Fibroblast of lung (primary cell): ENCODE measurements at regions not wholly inside any gene's neighbourhood (a gene's known extent, or its start where the extent isn't known, plus 50 kb on each side); places are given as distances from the start of the nearest gene placed in this dataset.

ENCODE experiments used
- DNase-seq, 2 donors: peaks; one replicate each; pipeline versions ENCODE4 v3.0.0 to v3.0.0-alpha.2; 2010; ENCODE audit warnings: low read depth in 2 of 2
- H2AFZ ChIP-seq: 2 replicates; pipeline ENCODE4 v1.5.1; 2012; ENCODE audit warnings: low read length, control low read depth, inconsistent platforms
- H3K27ac ChIP-seq: 2 replicates; pipeline ENCODE4 v1.5.1; 2011; ENCODE audit warnings: low read length, control low read depth; ENCODE audit not compliant: insufficient read depth
- H3K27me3 ChIP-seq: 2 replicates; pipeline ENCODE4 v1.5.1; 2011; ENCODE audit warnings: mild to moderate bottlenecking, low read length; ENCODE audit not compliant: control insufficient read depth, insufficient read depth
- H3K36me3 ChIP-seq: 2 replicates; pipeline ENCODE4 v1.5.1; 2011; ENCODE audit warnings: low read length; ENCODE audit not compliant: control insufficient read depth, insufficient read depth
- H3K4me1 ChIP-seq: 2 replicates; pipeline ENCODE4 v1.5.1; 2011; ENCODE audit warnings: low read length; ENCODE audit not compliant: control insufficient read depth, insufficient read depth; ENCODE audit errors: extremely low read depth
- H3K4me2 ChIP-seq: 2 replicates; pipeline ENCODE4 v1.5.1; 2011; ENCODE audit warnings: low read length, control low read depth; ENCODE audit not compliant: insufficient read depth; ENCODE audit errors: extremely low read depth
- H3K4me3 ChIP-seq, 4 experiments: fragments of 200-600 bp in 1 of 4; sonication (generic) in 1 of 4; replicated peaks in 1 of 4; 2 replicates each; pipeline ENCODE4 v1.5.1; 2011 to 2016; ENCODE audit warnings: low read length in 4 of 4, low read depth in 3 of 4, mild to moderate bottlenecking in 3 of 4, control low read depth in 2 of 4, inconsistent platforms in 1 of 4, mixed read lengths in 1 of 4; ENCODE audit not compliant: insufficient read depth in 1 of 4; ENCODE audit errors: control extremely low read depth in 1 of 4
- H3K79me2 ChIP-seq: 2 replicates; pipeline ENCODE4 v1.5.1; 2012; ENCODE audit warnings: mild to moderate bottlenecking, low read length, inconsistent platforms; ENCODE audit not compliant: control insufficient read depth, insufficient read depth
- H3K9ac ChIP-seq: 2 replicates; pipeline ENCODE4 v1.5.1; 2011; ENCODE audit warnings: mild to moderate bottlenecking, low read length, control low read depth; ENCODE audit not compliant: insufficient read depth
- H3K9me3 ChIP-seq: 2 replicates; pipeline ENCODE4 v1.5.1; 2012; ENCODE audit warnings: low read depth, low read length; ENCODE audit not compliant: control insufficient read depth, insufficient read depth
- H4K20me1 ChIP-seq: 2 replicates; pipeline ENCODE4 v1.5.1; 2011; ENCODE audit warnings: low read length; ENCODE audit not compliant: control insufficient read depth, insufficient read depth; ENCODE audit errors: extremely low read depth
- CTCF ChIP-seq, 2 donors: IDR thresholded peaks in 1 of 2; conservative IDR thresholded peaks in 1 of 2; 1 replicate in 1 of 2; 2 replicates in 1 of 2; pipeline ENCODE4 v1.5.1; 2011 to 2012; ENCODE audit warnings: low read length in 2 of 2, control low read depth in 1 of 2, inconsistent platforms in 1 of 2, low read depth in 1 of 2, mild to moderate bottlenecking in 1 of 2
- EZH2 ChIP-seq: IDR thresholded peaks from 2 replicates; pipeline ENCODE4 v1.5.1; 2012; ENCODE audit warnings: low read length, control low read depth, mild to moderate bottlenecking; ENCODE audit errors: missing control alignments

GRCh38 chr1:208603721-208604120 is 359.5 kb upstream of the PLXNA2 start:
- Histone ChIP-seq H3K27ac (no peak overlapping the region), H3K9ac (no peak overlapping the region), H3K4me3 (no peak overlapping the region), H2AFZ (no peak overlapping the region), H3K4me2 (no peak overlapping the region), H4K20me1 (no peaks in the 10 kb centered on the region), H3K36me3 (no peaks in the 10 kb centered on the region), H3K27me3 (no peaks in the 10 kb centered on the region), H3K4me1 (no peaks in the 10 kb centered on the region), H3K79me2 (no peaks in the 10 kb centered on the region), H3K9me3 (no peaks in the 10 kb centered on the region)
- no peak for DNase-seq
- no peak for TF ChIP-seq CTCF (conservative IDR thresholded peaks at IDR 0.05 in 1 of 2, IDR thresholded peaks at IDR 0.05 in 1 of 2; ENCODE audit: low read depth in 1 of 2, low read length in 2 of 2)
- no peak for TF ChIP-seq EZH2

- DNase-seq = peak in 1 of 2 donors; percentile 26
- no peaks in the 10 kb centered on the region for H3K27me3 ChIP-seq
- H3K27ac ChIP-seq = no peak overlapping the region
Observed at GRCh38 chr1:208604295-208604694, 360.1 kb upstream of the PLXNA2 start.

GRCh38 chr1:208606959-208607358 is 362.8 kb upstream of the PLXNA2 start:
- H3K27ac ChIP-seq = no peak overlapping the region
- TF ChIP-seq EZH2 (no peak), CTCF (conservative IDR thresholded peaks at IDR 0.05 in 1 of 2, IDR thresholded peaks at IDR 0.05 in 1 of 2; ENCODE audit: low read depth in 1 of 2, low read length in 2 of 2) (no peak)
- H3K9ac ChIP-seq = no peak overlapping the region
- H3K4me2 ChIP-seq = no peak overlapping the region
- no peak for DNase-seq
- no peak overlapping the region for H3K4me3 ChIP-seq
- no peaks in the 10 kb centered on the region for H3K4me1 ChIP-seq
- H3K27me3 ChIP-seq = no peaks in the 10 kb centered on the region
- H3K79me2 ChIP-seq = no peaks in the 10 kb centered on the region
- H3K9me3 ChIP-seq = no peaks in the 10 kb centered on the region
- H2AFZ ChIP-seq = no peak overlapping the region
- no peaks in the 10 kb centered on the region for H4K20me1 ChIP-seq
- no peaks in the 10 kb centered on the region for H3K36me3 ChIP-seq

More at GRCh38 chr1:208604295-208604694, 360.1 kb upstream of the PLXNA2 start:
- no peaks in the 10 kb centered on the region for H3K4me1 ChIP-seq
- no peaks in the 10 kb centered on the region for H3K36me3 ChIP-seq
- H3K4me2 ChIP-seq = no peak overlapping the region
- no peaks in the 10 kb centered on the region for H3K9me3 ChIP-seq
- H4K20me1 ChIP-seq = no peaks in the 10 kb centered on the region
- TF ChIP-seq CTCF (conservative IDR thresholded peaks at IDR 0.05 in 1 of 2, IDR thresholded peaks at IDR 0.05 in 1 of 2; ENCODE audit: low read depth in 1 of 2, low read length in 2 of 2) = no peak
- TF ChIP-seq EZH2 = no peak
- no peaks in the 10 kb centered on the region for H3K79me2 ChIP-seq
- no peak overlapping the region for H2AFZ ChIP-seq
- no peak overlapping the region for H3K4me3 ChIP-seq
- H3K9ac ChIP-seq = no peak overlapping the region
